Lower leg skin (tissue), 3 donors: ENCODE measurements at regions not wholly inside any gene's neighbourhood (a gene's known extent, or its start where the extent isn't known, plus 50 kb on each side); places are given as distances from the start of the nearest gene placed in this dataset.

Source experiments
- CTCF ChIP-seq, 3 donors: fragments of 450-650 bp; IDR thresholded peaks; one replicate each; pipeline ENCODE4 v1.5.1; 2016; ENCODE audit warnings: antibody characterized with exemption in 3 of 3, mild to moderate bottlenecking in 3 of 3, moderate library complexity in 2 of 3
- POLR2A ChIP-seq, 2 donors: fragments of 450-650 bp; IDR thresholded peaks; one replicate each; pipeline ENCODE4 v1.6.1; 2016 to 2017; ENCODE audit warnings: antibody characterized with exemption in 2 of 2, mild to moderate bottlenecking in 1 of 2, moderate library complexity in 1 of 2

- TF ChIP-seq POLR2A (IDR thresholded peaks at IDR 0.05) (no peak), CTCF (IDR thresholded peaks at IDR 0.05) (no peak)
These were observed 88.6 kb upstream of the TMEM164 start for GRCh38 chrX:109914114-109914849.
